OCI-LY7 (cell line): ENCODE measurements at regions not wholly inside any gene's neighbourhood (a gene's known extent, or its start where the extent isn't known, plus 50 kb on each side); places are given as distances from the start of the nearest gene placed in this dataset.

Source experiments
- BruUV-seq: library from RNA; stranded (reverse); fragments of 400-500 nt; replicated peaks from 2 replicates; lab custom pipeline; 2021; lab: Mats Ljungman, UMichigan
- CTCF ChIA-PET: fragments of 300-600 bp; sonication (Branson Sonifier 250); formaldehyde crosslinking; loops from one replicate; lab custom pipeline; 2022; ENCODE audit warnings: antibody characterized with exemption; ENCODE audit not compliant: unreplicated experiment; lab: Charles Lee
- POLR2A ChIA-PET: fragments of 300-600 bp; sonication (Branson Sonifier 250); formaldehyde crosslinking; loops from one replicate; lab custom pipeline; 2022; ENCODE audit warnings: antibody characterized with exemption; lab: Charles Lee
- DNase-seq: peaks from one replicate; pipeline ENCODE4 v3.0.0-alpha.2; 2015; ENCODE audit warnings: low spot score
- H2AFZ ChIP-seq: fragments of 200-600 bp; sonication (generic), shearing (Covaris generic); 2 replicates; pipeline ENCODE4 v1.6.1; 2014; ENCODE audit warnings: mild to moderate bottlenecking, antibody characterized with exemption, low read length, moderate library complexity
- H3K27ac ChIP-seq: fragments of 200-600 bp; sonication (generic); 2 replicates; pipeline ENCODE4 v1.5.1; 2014; ENCODE audit warnings: mixed run types, low read depth, mild to moderate bottlenecking, moderate library complexity, low read length, inconsistent platforms; ENCODE audit not compliant: poor library complexity, severe bottlenecking
- H3K36me3 ChIP-seq: fragments of 200-600 bp; sonication (generic); 2 replicates; pipeline ENCODE4 v1.6.1; 2014; ENCODE audit warnings: mild to moderate bottlenecking, antibody characterized with exemption, low read length, moderate library complexity, mixed read lengths; ENCODE audit not compliant: insufficient read depth
- H3K4me1 ChIP-seq: fragments of 200-600 bp; sonication (generic); 2 replicates; pipeline ENCODE4 v1.5.1; 2014; ENCODE audit warnings: mild to moderate bottlenecking, low read length; ENCODE audit not compliant: insufficient read depth, poor library complexity, severe bottlenecking
- H3K4me2 ChIP-seq: fragments of 200-600 bp; sonication (generic); 2 replicates; pipeline ENCODE4 v1.6.1; 2014; ENCODE audit warnings: mild to moderate bottlenecking, low read length
- H3K4me3 ChIP-seq: fragments of 200-600 bp; sonication (generic); 2 replicates; pipeline ENCODE4 v1.5.1; 2014; ENCODE audit warnings: mild to moderate bottlenecking, low read depth, low read length; ENCODE audit not compliant: poor library complexity, severe bottlenecking
- H3K79me2 ChIP-seq: fragments of 200-600 bp; sonication (generic); 2 replicates; pipeline ENCODE4 v1.6.1; 2016; ENCODE audit warnings: low read depth, mild to moderate bottlenecking, low read length, moderate library complexity, mixed read lengths; ENCODE audit not compliant: insufficient read depth
- H3K9me2 ChIP-seq: fragments of 200-600 bp; sonication (generic); 2 replicates; pipeline ENCODE4 v1.6.1; 2016; ENCODE audit warnings: mild to moderate bottlenecking, low read length, mixed read lengths; ENCODE audit not compliant: insufficient read depth
- H3K9me3 ChIP-seq: fragments of 200-600 bp; sonication (generic); 2 replicates; pipeline ENCODE4 v1.6.1; 2014; ENCODE audit warnings: mild to moderate bottlenecking, mixed run types, low read length, mixed read lengths
- H4K20me1 ChIP-seq: fragments of 200-600 bp; sonication (generic); 2 replicates; pipeline ENCODE4 v1.6.1; 2014; ENCODE audit warnings: mild to moderate bottlenecking, antibody characterized with exemption, low read length, moderate library complexity, mixed read lengths; ENCODE audit not compliant: insufficient read depth
- CTCF ChIP-seq: fragments of 200-600 bp; sonication (generic); conservative IDR thresholded peaks from 2 replicates; pipeline ENCODE4 v1.5.1; 2014; ENCODE audit warnings: mild to moderate bottlenecking, antibody characterized with exemption, low read length, moderate library complexity, mixed read lengths
- EZH2phosphoT487 ChIP-seq: fragments of 200-600 bp; sonication (generic); IDR thresholded peaks from 2 replicates; pipeline ENCODE4 v1.6.1; 2018; ENCODE audit warnings: low read depth, borderline replicate concordance, mild to moderate bottlenecking, mixed run types, antibody characterized with exemption, low read length, moderate library complexity, mixed read lengths
- intact Hi-C: fragments of 100-400 bp; cut with micrococcal nuclease; formaldehyde crosslinking; loops from one replicate; pipeline ENCODE4 v1.10.0; 2022; ENCODE audit not compliant: unreplicated experiment

- no peak overlapping the region for H2AFZ ChIP-seq
- no peak for TF ChIP-seq CTCF
- TF ChIP-seq EZH2phosphoT487: no peak
- H3K27ac ChIP-seq: no peak overlapping the region
- no peak for DNase-seq
- H3K9me2 ChIP-seq: no peaks in the 10 kb centered on the region
- H3K4me1 ChIP-seq: no peaks in the 10 kb centered on the region
- intact Hi-C loops: no loop called here
- H3K36me3 ChIP-seq: no peaks in the 10 kb centered on the region
- no peaks in the 10 kb centered on the region for H3K79me2 ChIP-seq
- ChIA-PET POLR2A (no interaction called here), CTCF (no interaction called here)
- H3K4me2 ChIP-seq: no peak overlapping the region
- H3K9me3 ChIP-seq: no peaks in the 10 kb centered on the region
- BruUV-seq: no TSS peak
- H3K4me3 ChIP-seq: no peak overlapping the region
- H4K20me1 ChIP-seq: no peaks in the 10 kb centered on the region
These were observed 323.0 kb upstream of the IRX4 start for GRCh38 chr5:2205596-2206226.

GRCh38 chr5:2205185-2205585 is 322.5 kb upstream of the IRX4 start:
- no peak overlapping the region for H3K4me2 ChIP-seq
- H3K27ac ChIP-seq: no peak overlapping the region
- TF ChIP-seq EZH2phosphoT487: no peak
- no peak for TF ChIP-seq CTCF
- no peak overlapping the region for H2AFZ ChIP-seq
- no peak for DNase-seq
- H3K4me3 ChIP-seq: no peak overlapping the region
- no TSS peak for BruUV-seq
- H3K9me2 ChIP-seq: no peaks in the 10 kb centered on the region
- no peaks in the 10 kb centered on the region for H4K20me1 ChIP-seq
- H3K79me2 ChIP-seq: no peaks in the 10 kb centered on the region
- H3K4me1 ChIP-seq: no peaks in the 10 kb centered on the region
- POLR2A ChIA-PET: no interaction called here
- intact Hi-C loops: no loop called here
- CTCF ChIA-PET: no interaction called here
- H3K9me3 ChIP-seq: no peaks in the 10 kb centered on the region
- H3K36me3 ChIP-seq: no peaks in the 10 kb centered on the region

GRCh38 chr5:2204366-2205184 is 321.9 kb upstream of the IRX4 start:
- no peak overlapping the region for H3K4me2 ChIP-seq
- no peaks in the 10 kb centered on the region for H3K36me3 ChIP-seq
- TF ChIP-seq CTCF (no peak), EZH2phosphoT487 (no peak)
- intact Hi-C loops: no loop called here
- no peaks in the 10 kb centered on the region for H3K79me2 ChIP-seq
- no peak overlapping the region for H2AFZ ChIP-seq
- H3K27ac ChIP-seq: no peak overlapping the region
- H4K20me1 ChIP-seq: no peaks in the 10 kb centered on the region
- no peaks in the 10 kb centered on the region for H3K9me2 ChIP-seq
- H3K4me3 ChIP-seq: no peak overlapping the region
- no peaks in the 10 kb centered on the region for H3K9me3 ChIP-seq
- ChIA-PET POLR2A (no interaction called here), CTCF (no interaction called here)
- DNase-seq: no peak
- no peaks in the 10 kb centered on the region for H3K4me1 ChIP-seq
- BruUV-seq: no TSS peak
